Globus pallidus (tissue), 1 donor: ENCODE measurements at regions not wholly inside any gene's neighbourhood (a gene's known extent, or its start where the extent isn't known, plus 50 kb on each side); places are given as distances from the start of the nearest gene placed in this dataset.
"Not testable (repeated sequence)": the region's sequence is repeated elsewhere in the genome, so short reads cannot be mapped to it uniquely, and the experiment has no call there.

Source experiments
- DNase-seq: peaks from one replicate; pipeline ENCODE4 v3.0.0-alpha.2; 2015; ENCODE audit warnings: low spot score

DNA sequence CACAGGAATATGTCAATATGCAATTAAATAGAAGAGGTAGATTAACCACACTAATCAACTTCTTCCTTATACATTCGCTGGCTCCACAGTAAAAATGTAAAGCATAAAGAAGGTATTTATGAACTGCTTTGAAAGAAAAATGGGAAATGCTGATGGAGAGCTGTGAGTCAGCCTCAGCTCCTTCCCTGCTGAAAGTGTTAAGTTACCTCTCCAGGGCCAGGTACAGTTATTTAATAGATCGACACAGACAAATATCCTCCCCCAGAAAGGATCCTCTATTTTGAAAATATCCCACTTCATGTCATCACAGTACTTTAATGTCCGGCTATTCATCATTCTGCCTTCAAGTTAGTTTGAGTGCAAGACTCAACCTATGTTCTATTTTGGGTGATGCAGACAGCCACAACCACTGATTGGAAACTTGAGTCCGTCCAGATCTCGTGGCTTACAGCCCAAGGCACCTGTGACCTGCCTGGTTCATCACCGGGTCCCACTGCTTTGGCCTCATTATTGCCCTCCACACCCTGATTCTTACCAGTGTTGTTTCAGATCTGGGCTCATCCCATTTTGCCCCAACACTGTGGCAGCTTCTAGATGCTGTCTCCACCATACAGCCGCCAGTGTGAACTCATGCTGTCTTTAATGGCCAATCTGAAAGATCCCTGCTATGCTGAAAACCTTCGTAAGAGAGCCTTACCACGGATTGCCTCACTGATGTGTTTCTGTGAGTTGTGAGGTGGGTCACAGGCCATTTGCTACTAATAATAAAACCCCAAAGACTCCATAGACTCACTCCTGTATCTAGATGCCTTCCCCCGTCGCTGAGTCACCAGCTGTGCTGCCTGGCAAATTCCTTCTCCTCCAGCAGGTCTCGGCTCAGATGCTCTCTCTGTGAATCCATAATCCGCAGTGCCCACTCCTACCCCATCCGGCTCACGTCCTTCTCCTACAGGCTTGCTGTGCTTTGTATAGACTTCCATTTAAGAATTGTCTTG is 56.2 kb upstream of the DDAH1 start:
- not testable (repeated sequence) for DNase-seq

DNA sequence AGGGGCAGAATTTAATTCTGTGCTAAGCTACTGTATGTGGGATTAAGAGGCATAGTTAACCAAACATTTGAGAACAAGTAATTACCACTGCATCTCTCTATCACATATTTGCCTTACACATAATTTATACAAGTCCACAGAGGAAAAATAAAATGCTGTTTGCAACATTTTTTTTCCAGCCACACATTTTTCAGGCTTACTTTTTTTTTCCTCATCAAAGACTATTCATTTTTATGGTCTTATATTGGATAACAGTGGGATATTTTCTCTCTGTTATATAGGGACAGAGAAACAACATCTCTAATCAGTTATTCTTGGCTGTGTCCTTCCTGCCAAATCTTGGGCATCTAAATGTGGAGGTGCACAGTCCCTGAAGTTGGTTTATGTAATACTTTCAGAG is 57.5 kb upstream of the DDAH1 start:
- DNase-seq: not testable (repeated sequence)

DNA sequence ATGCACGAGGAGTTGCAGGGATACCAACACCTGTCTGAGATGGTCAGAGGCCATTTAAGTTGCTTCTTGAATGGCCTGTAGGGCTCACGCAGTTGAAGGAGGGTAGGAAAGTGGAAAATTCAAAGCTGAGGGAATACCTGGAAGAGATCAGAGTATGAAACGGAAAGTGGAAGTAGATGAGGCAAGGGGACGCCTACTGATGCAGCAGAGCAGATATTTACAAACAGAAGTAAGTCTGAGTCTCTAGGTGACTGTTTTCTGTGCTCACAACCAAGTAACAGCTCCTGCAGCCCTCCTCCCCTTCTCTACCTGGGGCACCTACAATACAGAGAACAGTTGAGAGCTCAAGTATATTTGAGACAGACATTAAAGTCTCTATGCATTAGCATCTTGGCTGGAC is 57.5 kb upstream of the CCN1 start:
- DNase-seq: not testable (repeated sequence)

DNA sequence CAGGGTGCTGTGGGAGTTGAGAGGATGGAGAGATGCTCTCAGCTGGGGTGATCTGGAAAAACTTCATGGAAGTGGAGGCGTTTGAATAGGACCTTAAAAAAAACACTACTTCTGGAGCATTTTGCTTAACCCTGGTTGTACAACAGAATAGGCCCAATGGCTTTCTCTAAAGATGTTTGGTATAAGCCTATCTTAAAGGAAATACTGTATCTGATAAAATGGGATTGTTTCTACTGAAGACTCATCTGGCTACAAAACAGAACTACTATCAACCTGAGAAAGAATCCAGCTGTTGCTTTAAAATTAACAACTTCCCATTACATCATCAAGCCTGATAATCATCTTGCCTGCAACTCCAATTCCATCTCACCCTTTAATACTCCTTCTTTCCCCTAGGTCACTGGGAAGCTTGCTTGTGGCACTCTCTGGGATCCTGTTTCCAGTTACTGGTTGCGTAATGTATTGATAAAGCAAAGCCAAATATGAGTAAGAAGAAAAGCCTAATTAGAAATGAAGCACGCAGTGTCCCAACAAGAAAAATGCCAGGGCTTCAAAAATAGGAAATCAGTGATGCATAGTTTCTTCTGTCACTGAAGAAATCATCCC is 56.2 kb upstream of the CCN1 start:
- not testable (repeated sequence) for DNase-seq

DNA sequence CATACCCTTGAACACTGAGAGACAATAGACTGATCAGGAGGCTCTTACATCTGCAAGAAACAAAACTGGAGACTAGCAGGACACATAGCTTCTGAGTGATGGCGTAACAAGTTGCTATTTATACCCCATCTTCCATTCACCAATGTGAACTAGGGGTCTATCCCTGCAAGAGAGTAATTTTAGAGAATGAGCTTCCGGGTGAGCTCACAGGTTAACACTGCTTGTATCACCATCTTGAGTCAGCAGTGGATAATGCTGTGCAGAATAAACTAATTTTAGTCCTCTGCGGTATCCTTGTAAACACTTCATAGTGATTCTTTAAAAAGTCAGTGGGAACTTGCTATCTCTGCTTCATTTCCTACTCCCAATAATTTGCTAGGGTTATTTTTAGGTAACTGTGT is 55.0 kb upstream of the CCN1 start:
- DNase-seq: not testable (repeated sequence)

DNA sequence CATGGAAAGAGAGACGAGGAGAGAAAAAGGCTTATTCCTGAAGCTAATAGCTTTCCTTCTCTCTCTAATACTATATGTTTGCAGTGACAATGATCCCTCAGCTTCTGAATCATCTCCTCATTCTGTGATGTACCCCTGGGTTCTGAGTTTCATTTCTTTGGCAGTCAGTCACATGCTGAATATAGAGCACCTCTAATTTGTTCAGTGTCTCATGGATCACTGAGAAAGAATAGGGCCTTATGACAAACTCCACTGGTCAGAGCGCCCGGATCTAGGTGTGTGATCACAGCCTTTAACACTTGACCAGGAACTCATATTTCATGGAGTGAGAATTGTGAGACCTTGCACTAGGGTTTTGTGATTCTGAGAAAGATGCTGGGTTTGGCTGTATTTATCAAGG is 54.3 kb upstream of the CCN1 start:
- not testable (repeated sequence) for DNase-seq

DNA sequence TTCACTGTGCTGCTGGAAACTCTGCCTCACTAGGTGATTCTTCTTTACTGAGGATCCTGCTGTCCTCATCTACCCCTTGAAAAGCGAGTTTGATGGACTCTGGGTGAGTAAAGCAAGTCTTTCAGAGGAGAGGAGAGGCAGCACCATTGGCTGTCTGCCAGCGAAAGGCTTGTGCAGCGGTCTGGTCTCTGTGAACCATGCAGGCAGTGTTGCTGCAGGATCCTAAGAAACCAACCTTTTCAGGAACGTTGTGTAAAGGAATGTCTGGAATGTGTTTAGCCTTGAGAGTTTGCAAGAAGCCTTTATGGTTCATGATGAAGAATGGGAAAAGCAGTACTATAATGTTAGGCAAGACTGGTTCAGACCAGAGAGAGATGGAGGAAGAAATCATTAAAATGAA is 53.4 kb upstream of the CCN1 start:
- DNase-seq: peak; percentile 11
